H9 (cell line): ENCODE measurements at regions not wholly inside any gene's neighbourhood (a gene's known extent, or its start where the extent isn't known, plus 50 kb on each side); places are given as distances from the start of the nearest gene placed in this dataset.

Experiments
- DNase-seq: peaks from one replicate; pipeline ENCODE4 v3.0.0-alpha.2; 2017
- H2AFZ ChIP-seq: one replicate; pipeline ENCODE4 v1.6.1; 2013; ENCODE audit warnings: mild to moderate bottlenecking, low read length, control low read depth, moderate library complexity
- H2AK5ac ChIP-seq: 2 replicates; pipeline ENCODE4 v1.6.1; 2013; ENCODE audit warnings: low read length, control low read depth, mixed read lengths; ENCODE audit not compliant: insufficient read length
- H2BK120ac ChIP-seq: one replicate; pipeline ENCODE4 v1.6.1; 2013; ENCODE audit warnings: low read depth, mild to moderate bottlenecking, low read length, control low read depth, inconsistent platforms; ENCODE audit not compliant: poor library complexity, severe bottlenecking
- H2BK12ac ChIP-seq: 2 replicates; pipeline ENCODE4 v1.6.1; 2013; ENCODE audit warnings: low read length, control low read depth, mixed read lengths, low read depth; ENCODE audit not compliant: insufficient read length
- H2BK15ac ChIP-seq: 2 replicates; pipeline ENCODE4 v1.6.1; 2013; ENCODE audit warnings: low read depth, low read length, control low read depth
- H2BK20ac ChIP-seq: one replicate; pipeline ENCODE4 v1.6.1; 2013; ENCODE audit warnings: low read depth, mild to moderate bottlenecking, low read length, control low read depth, inconsistent platforms; ENCODE audit not compliant: poor library complexity, severe bottlenecking
- H2BK5ac ChIP-seq: 2 replicates; pipeline ENCODE4 v1.6.1; 2013; ENCODE audit warnings: low read length, control low read depth, mixed read lengths; ENCODE audit not compliant: insufficient read length
- H3K14ac ChIP-seq: 2 replicates; pipeline ENCODE4 v1.6.1; 2013; ENCODE audit warnings: low read length, control low read depth; ENCODE audit not compliant: insufficient read depth
- H3K18ac ChIP-seq: 2 replicates; pipeline ENCODE4 v1.6.1; 2013; ENCODE audit warnings: low read depth, mild to moderate bottlenecking, mixed read lengths, low read length, control low read depth; ENCODE audit not compliant: insufficient read length
- H3K23ac ChIP-seq: 2 replicates; pipeline ENCODE4 v1.6.1; 2013; ENCODE audit warnings: low read length, control low read depth, mixed read lengths, low read depth; ENCODE audit not compliant: insufficient read length
- H3K23me2 ChIP-seq: 2 replicates; pipeline ENCODE4 v1.6.1; 2013; ENCODE audit warnings: low read depth, mild to moderate bottlenecking, mixed read lengths, low read length, control low read depth; ENCODE audit not compliant: insufficient read length, poor library complexity, severe bottlenecking
- H3K27ac ChIP-seq: 2 replicates; pipeline ENCODE4 v1.5.1; 2013; ENCODE audit warnings: low read length, control low read depth, mixed read lengths, low read depth; ENCODE audit not compliant: insufficient read length
- H3K27me3 ChIP-seq: 2 replicates; pipeline ENCODE4 v1.6.1; 2013; ENCODE audit warnings: low read length, control low read depth, inconsistent platforms; ENCODE audit not compliant: insufficient read depth
- H3K4ac ChIP-seq: 2 replicates; pipeline ENCODE4 v1.6.1; 2013; ENCODE audit warnings: low read depth, mild to moderate bottlenecking, control low read depth, inconsistent platforms, low read length, moderate library complexity
- H3K4me1 ChIP-seq: 2 replicates; pipeline ENCODE4 v1.6.1; 2013; ENCODE audit warnings: low read length, control low read depth, inconsistent platforms; ENCODE audit not compliant: insufficient read depth
- H3K4me2 ChIP-seq: 2 replicates; pipeline ENCODE4 v1.6.1; 2013; ENCODE audit warnings: low read length, control low read depth, mixed read lengths; ENCODE audit not compliant: insufficient read length, insufficient read depth
- H3K56ac ChIP-seq: 2 replicates; pipeline ENCODE4 v1.6.1; 2013; ENCODE audit warnings: low read depth, mild to moderate bottlenecking, mixed read lengths, low read length, control low read depth; ENCODE audit not compliant: insufficient read length
- H3K79me1 ChIP-seq: 2 replicates; pipeline ENCODE4 v1.6.1; 2013; ENCODE audit warnings: low read depth, mild to moderate bottlenecking, moderate library complexity, low read length, control low read depth, inconsistent platforms; ENCODE audit not compliant: insufficient read depth, poor library complexity, severe bottlenecking
- H3K79me2 ChIP-seq: 2 replicates; pipeline ENCODE4 v1.6.1; 2013; ENCODE audit warnings: low read length, control low read depth, inconsistent platforms; ENCODE audit not compliant: insufficient read depth
- H3K9ac ChIP-seq: 2 replicates; pipeline ENCODE4 v1.6.1; 2013; ENCODE audit warnings: low read length, control low read depth, mixed read lengths; ENCODE audit not compliant: insufficient read length; ENCODE audit errors: extremely low read depth
- H3K9me3 ChIP-seq: one replicate; pipeline ENCODE4 v1.6.1; 2013; ENCODE audit warnings: low read depth, low read length, inconsistent platforms; ENCODE audit not compliant: control insufficient read depth
- H3T11ph ChIP-seq: one replicate; pipeline ENCODE4 v1.6.1; 2013; ENCODE audit warnings: mild to moderate bottlenecking, low read length, control low read depth, inconsistent platforms
- H4K20me1 ChIP-seq: one replicate; pipeline ENCODE4 v1.6.1; 2013; ENCODE audit not compliant: control insufficient read depth, insufficient read length, insufficient read depth
- H4K5ac ChIP-seq: 2 replicates; pipeline ENCODE4 v1.6.1; 2013; ENCODE audit warnings: low read depth, mild to moderate bottlenecking, mixed read lengths, low read length, control low read depth; ENCODE audit not compliant: insufficient read length
- H4K8ac ChIP-seq: replicated peaks from 2 replicates; pipeline ENCODE4 v1.6.1; 2013; ENCODE audit warnings: low read length, control low read depth, mixed read lengths, low read depth; ENCODE audit not compliant: insufficient read length
- H4K91ac ChIP-seq: 2 replicates; pipeline ENCODE4 v1.6.1; 2013; ENCODE audit warnings: low read depth, mild to moderate bottlenecking, moderate library complexity, mixed read lengths, low read length, control low read depth; ENCODE audit not compliant: insufficient read length
- H3K27ac Mint-ChIP-seq, 3 experiments: 2 replicates in 2 of 3; 3 replicates in 1 of 3; pipeline ENCODE4 v1.8.0; 2020 to 2021; ENCODE audit warnings: mixed read lengths in 3 of 3, mild to moderate bottlenecking in 1 of 3, moderate library complexity in 1 of 3
- H3K27me3 Mint-ChIP-seq: 2 replicates; pipeline ENCODE4 v1.8.0; 2021; ENCODE audit warnings: low read depth, mild to moderate bottlenecking, moderate library complexity, mixed read lengths
- H3K36me3 Mint-ChIP-seq, 3 experiments: 2 replicates in 2 of 3; 3 replicates in 1 of 3; pipeline ENCODE4 v1.8.0; 2020 to 2021; ENCODE audit warnings: low read depth in 3 of 3, mixed read lengths in 3 of 3; ENCODE audit not compliant: insufficient read depth in 1 of 3
- H3K4me1 Mint-ChIP-seq, 2 experiments: 2 replicates each; pipeline ENCODE4 v1.8.0; 2020; ENCODE audit warnings: mixed read lengths in 2 of 2
- H3K4me3 Mint-ChIP-seq, 2 experiments: 2 replicates in 1 of 2; 3 replicates in 1 of 2; pipeline ENCODE4 v1.8.0; 2020 to 2021; ENCODE audit warnings: mild to moderate bottlenecking in 2 of 2, mixed read lengths in 2 of 2, moderate library complexity in 1 of 2
- H3K9me3 Mint-ChIP-seq, 2 experiments: 2 replicates in 1 of 2; 3 replicates in 1 of 2; pipeline ENCODE4 v1.8.0; 2020; ENCODE audit warnings: mild to moderate bottlenecking in 2 of 2, mixed read lengths in 2 of 2, moderate library complexity in 1 of 2
- WGBS: extraction: QIAGEN DNeasy Blood & Tissue Kit; methylation state at CpG from one replicate; pipeline ENCODE4 v1.1.7; 2013; ENCODE audit warnings: missing lambda C conversion rate, low lambda C conversion rate, mixed read lengths; ENCODE audit not compliant: insufficient read length; ENCODE audit errors: extremely low coverage; 5-methylcytosine and 5-hydroxymethylcytosine counted together
- TF ChIP-seq, protein P1 (sequence below): fragments of 200-600 bp; sonication (generic); conservative IDR thresholded peaks from 3 replicates; pipeline ENCODE4 v1.8.0; 2021; ENCODE audit warnings: antibody characterized with exemption, mild to moderate bottlenecking

DNA sequence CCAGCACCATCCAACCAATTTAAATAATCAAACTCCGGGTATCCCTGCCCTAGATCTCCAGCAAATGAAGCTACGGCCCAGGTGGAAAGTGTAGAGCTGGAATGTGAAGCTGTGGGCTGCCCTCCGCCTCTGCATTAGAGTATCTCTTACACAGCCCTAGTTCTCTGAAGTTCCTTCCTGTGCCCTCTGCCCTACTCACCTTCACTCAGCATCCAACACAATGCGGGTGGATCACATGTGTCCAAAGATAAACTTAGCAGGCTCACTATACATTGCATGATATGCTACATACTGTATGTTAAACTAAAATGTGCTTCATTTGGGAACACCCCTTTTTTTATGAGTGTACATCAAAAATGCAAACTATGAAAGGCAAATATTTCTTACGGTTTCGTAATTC, 70.0 kb upstream of the RAD23B start:
- no peak for DNase-seq
- H2BK120ac ChIP-seq: no peak overlapping the region
- H3K56ac ChIP-seq: no peak overlapping the region
- Mint-ChIP-seq H3K4me3 (no peak overlapping the region), H3K27me3 (no peaks in the 10 kb centered on the region), H3K4me1 (peaks cover 3 to 5% of the 10 kb centered on the region in 2 experiments; a peak in 3 of 4 replicates), H3K27ac (no peak overlapping the region), H3K36me3 (no peaks in the 10 kb centered on the region), H3K9me3 (no peaks in the 10 kb centered on the region)
- H2BK12ac ChIP-seq: no peak overlapping the region
- TF ChIP-seq, protein P1, sequence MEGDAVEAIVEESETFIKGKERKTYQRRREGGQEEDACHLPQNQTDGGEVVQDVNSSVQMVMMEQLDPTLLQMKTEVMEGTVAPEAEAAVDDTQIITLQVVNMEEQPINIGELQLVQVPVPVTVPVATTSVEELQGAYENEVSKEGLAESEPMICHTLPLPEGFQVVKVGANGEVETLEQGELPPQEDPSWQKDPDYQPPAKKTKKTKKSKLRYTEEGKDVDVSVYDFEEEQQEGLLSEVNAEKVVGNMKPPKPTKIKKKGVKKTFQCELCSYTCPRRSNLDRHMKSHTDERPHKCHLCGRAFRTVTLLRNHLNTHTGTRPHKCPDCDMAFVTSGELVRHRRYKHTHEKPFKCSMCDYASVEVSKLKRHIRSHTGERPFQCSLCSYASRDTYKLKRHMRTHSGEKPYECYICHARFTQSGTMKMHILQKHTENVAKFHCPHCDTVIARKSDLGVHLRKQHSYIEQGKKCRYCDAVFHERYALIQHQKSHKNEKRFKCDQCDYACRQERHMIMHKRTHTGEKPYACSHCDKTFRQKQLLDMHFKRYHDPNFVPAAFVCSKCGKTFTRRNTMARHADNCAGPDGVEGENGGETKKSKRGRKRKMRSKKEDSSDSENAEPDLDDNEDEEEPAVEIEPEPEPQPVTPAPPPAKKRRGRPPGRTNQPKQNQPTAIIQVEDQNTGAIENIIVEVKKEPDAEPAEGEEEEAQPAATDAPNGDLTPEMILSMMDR: no peak
- no peak overlapping the region for H2BK5ac ChIP-seq
- H3K18ac ChIP-seq: no peak overlapping the region
- no peaks in the 10 kb centered on the region for H3K79me1 ChIP-seq
- no peak overlapping the region for H4K91ac ChIP-seq
- no peak overlapping the region for H2BK20ac ChIP-seq
- H3K14ac ChIP-seq: no peak overlapping the region
- H3K27me3 ChIP-seq: no peaks in the 10 kb centered on the region
- H3K79me2 ChIP-seq: no peaks in the 10 kb centered on the region
- no peak overlapping the region for H3K23ac ChIP-seq
- H3T11ph ChIP-seq: no peak overlapping the region
- H4K8ac ChIP-seq: no peak overlapping the region
- no peak overlapping the region for H4K5ac ChIP-seq
- no peak overlapping the region for H2BK15ac ChIP-seq
- no peak overlapping the region for H3K27ac ChIP-seq
- no peak overlapping the region for H2AFZ ChIP-seq
- no peak overlapping the region for H3K9ac ChIP-seq
- no peak overlapping the region for H2AK5ac ChIP-seq
- no peaks in the 10 kb centered on the region for H4K20me1 ChIP-seq
- no peaks in the 10 kb centered on the region for H3K23me2 ChIP-seq
- no CpG with 5 or more reads among the region's 6 CpGs for WGBS
- no peak overlapping the region for H3K4me2 ChIP-seq
- H3K4me1 ChIP-seq: no peaks in the 10 kb centered on the region; the same call in 1 of the 2 replicates
- H3K4ac ChIP-seq: no peak overlapping the region
- H3K9me3 ChIP-seq: no peaks in the 10 kb centered on the region
